GM12873 (cell line): ENCODE measurements at regions not wholly inside any gene's neighbourhood (a gene's known extent, or its start where the extent isn't known, plus 50 kb on each side); places are given as distances from the start of the nearest gene placed in this dataset.

Experiments
- CTCF ChIP-seq: IDR thresholded peaks from 2 replicates; pipeline ENCODE4 v1.5.1; 2012; ENCODE audit warnings: low read depth, mild to moderate bottlenecking, moderate library complexity, low read length, control low read depth; ENCODE audit not compliant: insufficient read depth; ENCODE audit errors: missing control alignments

DNA sequence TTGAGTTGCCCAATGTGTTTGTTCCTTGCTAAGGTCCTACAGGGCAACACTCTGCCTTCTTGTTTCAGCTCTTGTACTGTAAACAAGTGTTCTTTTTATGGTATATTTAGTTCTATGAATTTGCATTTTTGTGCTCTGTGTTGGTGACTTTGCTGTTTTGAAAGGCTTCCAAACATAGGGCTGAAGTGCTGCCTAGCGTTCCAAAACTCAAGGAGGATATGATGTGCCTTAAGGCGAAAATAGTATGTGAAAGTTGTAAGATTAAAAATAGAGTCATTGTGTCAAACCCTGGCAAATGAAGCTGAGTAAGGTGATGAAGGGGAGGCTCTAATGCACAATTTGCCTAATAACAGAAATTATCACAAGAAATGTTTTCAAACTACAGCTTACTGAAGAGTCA is 372.7 kb upstream of the TOM1L1 start:
- no peak for TF ChIP-seq CTCF

- no peak for TF ChIP-seq CTCF
Measured at GRCh38 chr17:54530398-54530797, 370.3 kb upstream of the TOM1L1 start.

DNA sequence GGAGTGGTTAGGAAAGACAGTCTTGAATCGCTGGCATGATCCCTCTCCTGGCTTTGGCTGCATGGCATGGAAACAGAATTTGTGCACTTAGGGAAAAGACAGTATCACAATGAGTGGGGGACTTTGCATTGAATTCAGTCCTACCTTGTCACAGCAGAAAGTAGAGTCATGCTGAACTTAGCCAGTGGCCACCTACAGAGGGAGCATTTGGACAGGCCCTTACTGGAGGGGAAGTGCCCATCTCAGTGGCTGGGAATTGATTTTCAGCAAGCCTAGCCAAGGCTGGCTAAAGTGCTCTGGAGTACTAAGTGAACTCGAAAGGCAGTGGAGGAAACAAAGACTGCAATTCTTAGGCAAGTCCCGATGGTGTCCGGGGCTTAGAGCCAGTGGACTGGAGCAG is 364.3 kb upstream of the TOM1L1 start:
- TF ChIP-seq CTCF: no peak

DNA sequence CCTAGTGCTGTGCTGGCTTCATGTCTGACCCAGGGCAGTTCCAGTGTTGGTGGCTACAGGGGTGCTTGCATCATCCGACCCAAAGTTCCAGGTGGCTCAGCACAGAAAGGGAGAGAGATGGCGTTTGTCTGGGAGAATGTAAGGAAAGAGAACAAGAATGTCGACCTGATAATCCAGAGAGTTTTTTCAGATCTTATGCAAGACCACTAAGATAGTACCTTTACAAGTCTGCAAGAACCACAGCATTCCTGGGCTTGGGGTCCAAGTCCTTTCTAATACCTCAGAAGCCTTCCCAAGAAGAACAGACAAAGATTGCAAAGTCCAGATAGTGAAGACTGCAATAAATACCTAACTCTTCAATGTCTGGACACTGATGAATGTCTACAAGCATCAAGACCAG is 363.0 kb upstream of the TOM1L1 start:
- no peak for TF ChIP-seq CTCF

DNA sequence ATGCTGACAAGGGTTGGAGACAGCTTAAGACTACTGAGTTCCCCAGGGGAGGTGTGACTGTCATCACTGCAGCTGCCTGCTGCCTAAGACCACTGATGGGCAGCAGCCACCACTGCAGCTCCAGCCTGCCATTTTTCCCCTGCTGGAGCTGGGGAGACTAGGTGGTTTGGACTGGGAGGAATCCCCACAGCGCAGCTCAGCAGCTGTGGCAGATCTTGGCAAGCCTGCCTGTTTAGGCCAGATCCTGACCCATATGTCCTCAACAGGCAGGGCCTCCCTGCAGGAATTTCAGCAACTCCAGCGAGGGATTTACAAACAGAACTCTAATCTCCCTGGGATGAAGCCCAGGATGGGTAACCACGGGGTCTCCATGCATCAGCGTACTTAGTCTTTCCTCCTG is 356.4 kb upstream of the TOM1L1 start:
- no peak for TF ChIP-seq CTCF

- no peak for TF ChIP-seq CTCF
Measured at GRCh38 chr17:54559883-54560282, 340.8 kb upstream of the TOM1L1 start.

- TF ChIP-seq CTCF: no peak
Measured at GRCh38 chr17:54608634-54609155, 292.0 kb upstream of the TOM1L1 start.
